HEK293 (cell line): ENCODE measurements at regions not wholly inside any gene's neighbourhood (a gene's known extent, or its start where the extent isn't known, plus 50 kb on each side); places are given as distances from the start of the nearest gene placed in this dataset.

ENCODE experiments used
- ZBTB7A ChIP-seq: fragments of 450-650 bp; formaldehyde crosslinking; IDR thresholded peaks from 2 replicates; pipeline ENCODE4 v1.5.1; 2016; ENCODE audit warnings: low read depth, missing biosample characterization, missing genetic modification characterization
- ZEB2 ChIP-seq: fragments of 450-650 bp; formaldehyde crosslinking; IDR thresholded peaks from 2 replicates; pipeline ENCODE4 v1.5.1; 2016; ENCODE audit warnings: missing biosample characterization, missing genetic modification characterization
- ZNF184 ChIP-seq: fragments of 450-650 bp; IDR thresholded peaks from 2 replicates; pipeline ENCODE4 v1.5.1; 2018; ENCODE audit warnings: missing biosample characterization, mild to moderate bottlenecking, missing genetic modification characterization
- ZNF23 ChIP-seq: fragments of 450-650 bp; formaldehyde crosslinking; IDR thresholded peaks from 2 replicates; pipeline ENCODE4 v1.5.1; 2016; ENCODE audit warnings: missing biosample characterization, missing genetic modification characterization, borderline replicate concordance
- ZNF350 ChIP-seq: fragments of 450-650 bp; formaldehyde crosslinking; IDR thresholded peaks from 2 replicates; pipeline ENCODE4 v1.5.0; 2017; ENCODE audit warnings: missing biosample characterization, mild to moderate bottlenecking, missing genetic modification characterization
- ZNF521 ChIP-seq: fragments of 450-650 bp; formaldehyde crosslinking; IDR thresholded peaks from 2 replicates; pipeline ENCODE4 v1.5.1; 2017; ENCODE audit warnings: missing biosample characterization, mild to moderate bottlenecking, missing genetic modification characterization
- TF ChIP-seq, protein P1 (sequence below): fragments of 450-650 bp; formaldehyde crosslinking; IDR thresholded peaks from 2 replicates; pipeline ENCODE4 v1.5.1; 2016; ENCODE audit warnings: missing biosample characterization, missing genetic modification characterization

DNA sequence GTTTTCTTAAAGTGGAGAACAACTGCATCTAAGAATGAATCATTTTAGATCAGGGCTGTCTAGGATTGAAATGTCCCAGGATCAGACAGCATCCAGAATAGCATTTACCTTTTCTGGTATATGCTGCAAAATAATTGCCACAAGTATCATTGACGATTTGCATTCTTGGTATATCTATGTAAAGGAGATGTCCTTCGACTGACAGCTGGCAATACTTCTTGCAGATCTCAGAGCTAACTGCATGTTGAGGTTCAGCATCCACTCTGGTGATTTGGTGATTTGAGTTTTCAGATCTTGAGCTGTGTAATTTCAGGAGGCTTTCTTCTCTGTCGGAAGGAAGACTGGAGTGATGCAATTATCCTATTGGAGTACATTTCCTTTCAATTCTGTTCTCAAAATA lies 78.1 kb upstream of the CPHXL start:
- no peak for TF ChIP-seq ZBTB7A (tag by site-specific recombination)
- no peak for TF ChIP-seq ZNF350
- TF ChIP-seq ZNF521 (tag by site-specific recombination) = no peak
- no peak for TF ChIP-seq ZNF23 (tag by site-specific recombination)
- TF ChIP-seq, protein P1, sequence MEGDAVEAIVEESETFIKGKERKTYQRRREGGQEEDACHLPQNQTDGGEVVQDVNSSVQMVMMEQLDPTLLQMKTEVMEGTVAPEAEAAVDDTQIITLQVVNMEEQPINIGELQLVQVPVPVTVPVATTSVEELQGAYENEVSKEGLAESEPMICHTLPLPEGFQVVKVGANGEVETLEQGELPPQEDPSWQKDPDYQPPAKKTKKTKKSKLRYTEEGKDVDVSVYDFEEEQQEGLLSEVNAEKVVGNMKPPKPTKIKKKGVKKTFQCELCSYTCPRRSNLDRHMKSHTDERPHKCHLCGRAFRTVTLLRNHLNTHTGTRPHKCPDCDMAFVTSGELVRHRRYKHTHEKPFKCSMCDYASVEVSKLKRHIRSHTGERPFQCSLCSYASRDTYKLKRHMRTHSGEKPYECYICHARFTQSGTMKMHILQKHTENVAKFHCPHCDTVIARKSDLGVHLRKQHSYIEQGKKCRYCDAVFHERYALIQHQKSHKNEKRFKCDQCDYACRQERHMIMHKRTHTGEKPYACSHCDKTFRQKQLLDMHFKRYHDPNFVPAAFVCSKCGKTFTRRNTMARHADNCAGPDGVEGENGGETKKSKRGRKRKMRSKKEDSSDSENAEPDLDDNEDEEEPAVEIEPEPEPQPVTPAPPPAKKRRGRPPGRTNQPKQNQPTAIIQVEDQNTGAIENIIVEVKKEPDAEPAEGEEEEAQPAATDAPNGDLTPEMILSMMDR = no peak
- TF ChIP-seq ZNF184 (tag by site-specific recombination) = no peak
- no peak for TF ChIP-seq ZEB2 (tag by site-specific recombination)
